Testis (tissue), 2 donors: ENCODE measurements at regions not wholly inside any gene's neighbourhood (a gene's known extent, or its start where the extent isn't known, plus 50 kb on each side); places are given as distances from the start of the nearest gene placed in this dataset.
A peak's percentile ranks its signal among the peaks of the same experiment; 100 is the strongest.

Experiments used
- DNase-seq: peaks from one replicate; pipeline ENCODE4 v3.0.0-alpha.2; 2019
- H3K27ac ChIP-seq, 2 donors: fragments of 200-600 bp; sonication (generic); one replicate each; pipeline ENCODE4 v1.5.1; 2019
- H3K27me3 ChIP-seq: fragments of 200-600 bp; sonication (generic); one replicate; pipeline ENCODE4 v1.5.1; 2019
- H3K36me3 ChIP-seq: fragments of 200-600 bp; sonication (generic); one replicate; pipeline ENCODE4 v1.5.1; 2017; ENCODE audit warnings: low read depth; ENCODE audit errors: missing control alignments
- H3K4me1 ChIP-seq: fragments of 200-600 bp; sonication (generic); one replicate; pipeline ENCODE4 v1.5.1; 2019
- H3K4me3 ChIP-seq, 2 donors: fragments of 200-600 bp; sonication (generic); one replicate each; pipeline ENCODE4 v1.5.1; 2017 to 2019
- H3K9me3 ChIP-seq: fragments of 200-600 bp; sonication (generic); one replicate; pipeline ENCODE4 v1.5.1; 2017
- POLR2A ChIP-seq: fragments of 450-650 bp; IDR thresholded peaks from one replicate; pipeline ENCODE4 v1.6.1; 2017; ENCODE audit warnings: antibody characterized with exemption, mild to moderate bottlenecking, moderate library complexity
- WGBS, 2 donors: methylation state at CpG; one replicate each; pipeline ENCODE4 v1.1.5; 2018; 5-methylcytosine and 5-hydroxymethylcytosine counted together
- intact Hi-C: fragments of 100-400 bp; cut with DNase I; formaldehyde crosslinking; loops from one replicate; pipeline ENCODE4 v1.15.1; 2023; ENCODE audit warnings: low total_unique reads
- TF ChIP-seq, protein P1 (sequence below), 3 experiments: fragments of 450-650 bp in 2 of 3; fragments of 200-600 bp in 1 of 3; sonication (generic) in 1 of 3; IDR thresholded peaks; one replicate each; pipeline ENCODE4 v1.5.1; 2016 to 2019; ENCODE audit warnings: antibody characterized with exemption in 3 of 3, mild to moderate bottlenecking in 2 of 3, moderate library complexity in 1 of 3

DNA sequence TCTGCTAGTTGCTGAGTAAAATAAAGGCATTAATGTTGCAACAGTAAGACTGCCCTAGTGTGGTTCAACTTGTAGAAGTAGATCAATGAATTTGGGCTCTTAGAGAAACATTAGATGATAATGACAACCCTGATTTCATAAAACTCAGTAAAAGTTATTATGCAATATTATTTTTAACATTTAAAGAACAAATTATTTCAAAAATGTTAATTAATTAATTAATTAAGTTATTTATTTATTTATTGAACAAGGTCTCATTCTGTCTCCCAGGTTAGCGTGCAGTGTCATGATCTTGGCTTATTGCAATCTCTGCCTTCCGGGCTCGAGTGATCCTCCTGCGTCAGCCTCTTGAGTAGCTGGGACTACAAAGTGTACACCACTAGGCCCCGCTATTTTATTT is 1016.4 kb downstream of the VRK1 start:
- Histone ChIP-seq H3K27me3 (no peaks in the 10 kb centered on the region), H3K27ac (no peak overlapping the region), H3K36me3 (no peaks in the 10 kb centered on the region), H3K4me3 (no peak overlapping the region), H3K9me3 (no peaks in the 10 kb centered on the region), H3K4me1 (no peaks in the 10 kb centered on the region)
- TF ChIP-seq, protein P1, sequence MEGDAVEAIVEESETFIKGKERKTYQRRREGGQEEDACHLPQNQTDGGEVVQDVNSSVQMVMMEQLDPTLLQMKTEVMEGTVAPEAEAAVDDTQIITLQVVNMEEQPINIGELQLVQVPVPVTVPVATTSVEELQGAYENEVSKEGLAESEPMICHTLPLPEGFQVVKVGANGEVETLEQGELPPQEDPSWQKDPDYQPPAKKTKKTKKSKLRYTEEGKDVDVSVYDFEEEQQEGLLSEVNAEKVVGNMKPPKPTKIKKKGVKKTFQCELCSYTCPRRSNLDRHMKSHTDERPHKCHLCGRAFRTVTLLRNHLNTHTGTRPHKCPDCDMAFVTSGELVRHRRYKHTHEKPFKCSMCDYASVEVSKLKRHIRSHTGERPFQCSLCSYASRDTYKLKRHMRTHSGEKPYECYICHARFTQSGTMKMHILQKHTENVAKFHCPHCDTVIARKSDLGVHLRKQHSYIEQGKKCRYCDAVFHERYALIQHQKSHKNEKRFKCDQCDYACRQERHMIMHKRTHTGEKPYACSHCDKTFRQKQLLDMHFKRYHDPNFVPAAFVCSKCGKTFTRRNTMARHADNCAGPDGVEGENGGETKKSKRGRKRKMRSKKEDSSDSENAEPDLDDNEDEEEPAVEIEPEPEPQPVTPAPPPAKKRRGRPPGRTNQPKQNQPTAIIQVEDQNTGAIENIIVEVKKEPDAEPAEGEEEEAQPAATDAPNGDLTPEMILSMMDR (IDR thresholded peaks at IDR 0.05), result no peak
- no peak for TF ChIP-seq POLR2A
- intact Hi-C loops, result no loop called here
- WGBS, 2 donors, result 95 to 98% methylated on average over 5 of the region's 5 CpGs
- no peak for DNase-seq

DNA sequence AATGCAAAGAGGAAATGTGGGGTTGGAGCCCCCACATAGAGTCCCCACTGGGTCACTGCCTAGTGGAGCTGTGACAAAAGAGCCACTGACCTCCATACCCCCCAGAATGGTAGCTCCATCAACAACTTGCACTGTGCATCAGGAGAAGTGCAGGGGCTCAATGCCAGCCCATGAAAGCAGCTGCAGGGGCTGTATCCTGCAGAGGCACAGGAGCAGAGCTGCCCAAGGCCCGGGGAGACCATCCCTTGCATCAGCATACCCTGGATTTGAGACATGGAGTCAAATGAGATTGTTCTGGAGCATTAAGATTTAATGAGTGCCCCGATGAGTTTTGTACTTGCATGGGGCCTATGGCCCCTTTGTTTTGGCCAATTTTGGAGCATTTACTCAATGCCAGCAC is 1023.6 kb downstream of the VRK1 start:
- Histone ChIP-seq H3K4me1 (no peaks in the 10 kb centered on the region), H3K27ac (no peak overlapping the region), H3K27me3 (no peaks in the 10 kb centered on the region), H3K9me3 (no peaks in the 10 kb centered on the region), H3K4me3 (no peak overlapping the region), H3K36me3 (no peaks in the 10 kb centered on the region)
- intact Hi-C loops, result no loop called here
- TF ChIP-seq POLR2A, result no peak
- 77 to 85% methylated on average over 2 of the region's 2 CpGs for WGBS, 2 donors
- DNase-seq, result no peak

DNA sequence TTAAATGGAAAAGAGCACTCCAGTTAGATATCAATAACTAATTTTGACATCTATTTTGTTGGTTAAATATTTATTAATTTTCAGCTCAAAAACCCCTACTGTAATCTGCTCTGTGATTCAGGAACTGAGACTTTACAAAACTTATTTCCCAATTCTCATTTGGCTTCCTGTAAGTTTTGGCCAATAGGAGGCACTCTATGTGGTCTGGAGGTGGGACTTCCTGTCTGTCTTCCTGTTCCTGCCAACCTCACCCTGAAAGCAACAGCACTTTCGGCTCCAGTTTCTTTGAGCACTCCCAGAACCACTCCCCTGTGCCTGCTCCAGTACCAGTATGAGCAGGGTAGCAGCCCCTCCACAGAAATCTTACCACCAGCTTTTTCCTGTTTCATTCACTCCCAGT is 1027.0 kb downstream of the VRK1 start:
- intact Hi-C loops, result no loop called here
- Histone ChIP-seq H3K36me3 (no peaks in the 10 kb centered on the region), H3K27ac (no peak overlapping the region), H3K27me3 (no peaks in the 10 kb centered on the region), H3K4me1 (no peaks in the 10 kb centered on the region), H3K9me3 (no peaks in the 10 kb centered on the region), H3K4me3 (no peak overlapping the region)
- 50 to 63% methylated on average over 1 of the region's 1 CpG for WGBS, 2 donors
- peak; percentile 22 for DNase-seq
- TF ChIP-seq, protein P1 (IDR thresholded peaks at IDR 0.05), result no peak
- TF ChIP-seq POLR2A, result no peak

DNA sequence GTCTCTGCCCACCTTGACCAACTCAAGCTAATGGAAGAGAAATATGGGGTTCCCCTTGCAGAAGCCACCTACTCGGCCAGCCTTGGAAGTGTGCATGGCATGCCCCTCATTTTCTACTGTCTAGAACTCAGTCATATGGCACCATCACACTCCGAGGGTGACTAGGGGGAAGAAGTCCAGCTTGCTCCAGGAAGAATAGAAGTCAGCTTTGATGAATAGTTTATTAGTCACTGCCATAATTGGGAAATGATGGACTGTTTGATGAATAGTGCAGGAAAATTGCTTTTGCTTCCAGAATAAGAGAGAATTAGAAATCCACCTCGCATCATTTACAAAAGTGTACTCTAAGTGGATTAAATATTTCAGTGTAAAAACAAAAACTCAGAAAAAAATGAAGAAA is 1030.6 kb downstream of the VRK1 start:
- no peaks in the 10 kb centered on the region for H3K27me3 ChIP-seq
- no peaks in the 10 kb centered on the region for H3K9me3 ChIP-seq
- H3K4me1 ChIP-seq, result no peaks in the 10 kb centered on the region
- no peak for DNase-seq
- 87 to 91% methylated on average over 3 of the region's 3 CpGs for WGBS, 2 donors
- intact Hi-C loops, result no loop called here
- no peak for TF ChIP-seq POLR2A
- TF ChIP-seq, protein P1 (IDR thresholded peaks at IDR 0.05), result no peak
- H3K36me3 ChIP-seq, result no peaks in the 10 kb centered on the region
- no peak overlapping the region for H3K4me3 ChIP-seq
- no peak overlapping the region for H3K27ac ChIP-seq

DNA sequence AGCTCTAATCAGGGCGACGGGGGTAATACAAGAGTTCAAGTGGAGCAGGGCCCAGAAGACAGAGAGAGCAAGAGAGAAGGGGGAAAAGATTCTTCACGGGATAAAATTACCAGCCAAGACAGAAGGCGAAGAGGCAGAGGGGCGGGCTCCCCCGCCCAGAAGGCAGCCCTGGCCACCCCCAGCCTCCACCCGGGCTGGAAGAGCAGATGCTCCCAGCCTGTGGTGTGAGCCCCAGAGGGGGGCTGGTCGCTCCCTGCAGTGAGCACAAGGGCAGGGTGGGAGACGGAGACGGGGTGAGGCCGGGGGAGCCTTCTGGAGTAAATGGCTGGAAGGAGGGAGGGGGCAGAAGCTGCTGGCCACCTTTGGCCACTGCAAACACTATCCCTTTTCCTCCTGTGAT is 1035.6 kb downstream of the VRK1 start:
- no peak overlapping the region for H3K27ac ChIP-seq
- no peak for DNase-seq
- no peak overlapping the region for H3K4me3 ChIP-seq
- 70 to 72% methylated on average over 11 of the region's 11 CpGs for WGBS, 2 donors
- H3K27me3 ChIP-seq, result no peaks in the 10 kb centered on the region
- H3K9me3 ChIP-seq, result no peaks in the 10 kb centered on the region
- no peaks in the 10 kb centered on the region for H3K4me1 ChIP-seq
- intact Hi-C loops, result no loop called here
- H3K36me3 ChIP-seq, result no peaks in the 10 kb centered on the region
- TF ChIP-seq, protein P1 (IDR thresholded peaks at IDR 0.05), result no peak
- TF ChIP-seq POLR2A, result no peak
